ENCODE measurements at regions not wholly inside any gene's neighbourhood (a gene's known extent, or its start where the extent isn't known, plus 50 kb on each side); places are given as distances from the start of the nearest gene placed in this dataset.

DNA sequence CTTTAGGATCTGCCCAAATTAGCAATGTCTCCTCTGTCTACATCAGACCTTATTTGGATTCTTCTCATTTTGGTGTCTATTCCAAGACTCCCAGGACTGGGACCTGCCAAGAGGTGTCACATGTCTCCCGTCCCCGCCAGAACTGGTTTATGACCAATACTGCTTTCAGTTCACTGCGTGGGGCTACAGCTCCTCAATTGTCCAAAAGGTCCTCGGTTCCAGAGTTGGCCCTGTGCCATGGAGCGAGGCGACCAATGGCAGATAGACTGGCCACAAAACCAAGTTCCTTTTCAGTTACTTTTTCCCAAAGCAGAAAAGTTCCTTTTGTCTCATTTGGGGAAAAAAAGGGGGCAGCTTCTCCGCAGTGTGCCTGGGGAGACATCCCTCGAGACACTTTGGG, 144.1 kb upstream of the ZNF236 start:
- TF ChIP-seq, protein P1, sequence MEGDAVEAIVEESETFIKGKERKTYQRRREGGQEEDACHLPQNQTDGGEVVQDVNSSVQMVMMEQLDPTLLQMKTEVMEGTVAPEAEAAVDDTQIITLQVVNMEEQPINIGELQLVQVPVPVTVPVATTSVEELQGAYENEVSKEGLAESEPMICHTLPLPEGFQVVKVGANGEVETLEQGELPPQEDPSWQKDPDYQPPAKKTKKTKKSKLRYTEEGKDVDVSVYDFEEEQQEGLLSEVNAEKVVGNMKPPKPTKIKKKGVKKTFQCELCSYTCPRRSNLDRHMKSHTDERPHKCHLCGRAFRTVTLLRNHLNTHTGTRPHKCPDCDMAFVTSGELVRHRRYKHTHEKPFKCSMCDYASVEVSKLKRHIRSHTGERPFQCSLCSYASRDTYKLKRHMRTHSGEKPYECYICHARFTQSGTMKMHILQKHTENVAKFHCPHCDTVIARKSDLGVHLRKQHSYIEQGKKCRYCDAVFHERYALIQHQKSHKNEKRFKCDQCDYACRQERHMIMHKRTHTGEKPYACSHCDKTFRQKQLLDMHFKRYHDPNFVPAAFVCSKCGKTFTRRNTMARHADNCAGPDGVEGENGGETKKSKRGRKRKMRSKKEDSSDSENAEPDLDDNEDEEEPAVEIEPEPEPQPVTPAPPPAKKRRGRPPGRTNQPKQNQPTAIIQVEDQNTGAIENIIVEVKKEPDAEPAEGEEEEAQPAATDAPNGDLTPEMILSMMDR (IDR thresholded peaks at IDR 0.05; ENCODE audit: insufficient read depth, low read length, severe bottlenecking), result no peak
- FAIRE-seq, result no peak

GRCh38 chr18:76674596-76674995, 147.8 kb upstream of the ZNF236 start:
- no peaks in the 10 kb centered on the region for H3K36me3 ChIP-seq (ENCODE audit: control insufficient read depth, insufficient read depth, low read length)
- FAIRE-seq, result peak; percentile 64
- DNase-seq (ENCODE audit: low read depth), result no peak
- TF ChIP-seq, protein P1 (IDR thresholded peaks at IDR 0.05; ENCODE audit: insufficient read depth, low read length, severe bottlenecking), result no peak
- no peak overlapping the region for H3K4me3 ChIP-seq (ENCODE audit: low read depth, low read length)
- H3K27me3 ChIP-seq (ENCODE audit: control insufficient read depth, insufficient read depth, low read length), result peaks cover 4% of the 10 kb centered on the region

More for the DNA sequence above, 144.1 kb upstream of the ZNF236 start:
- H3K4me3 ChIP-seq (ENCODE audit: low read depth, low read length), result no peak overlapping the region
- H3K27me3 ChIP-seq (ENCODE audit: control insufficient read depth, insufficient read depth, low read length), result peaks cover 4% of the 10 kb centered on the region
- H3K36me3 ChIP-seq (ENCODE audit: control insufficient read depth, insufficient read depth, low read length), result no peaks in the 10 kb centered on the region
- DNase-seq (ENCODE audit: low read depth), result no peak

GRCh38 chr18:76673281-76674185, 148.8 kb upstream of the ZNF236 start:
- Histone ChIP-seq H3K4me3 (ENCODE audit: low read depth, low read length) (no peak overlapping the region), H3K36me3 (ENCODE audit: control insufficient read depth, insufficient read depth, low read length) (no peaks in the 10 kb centered on the region), H3K27me3 (ENCODE audit: control insufficient read depth, insufficient read depth, low read length) (peaks cover 4% of the 10 kb centered on the region)
- DNase-seq (ENCODE audit: low read depth) (no peak), FAIRE-seq (peak; percentile 73)
- TF ChIP-seq, protein P1 (IDR thresholded peaks at IDR 0.05; ENCODE audit: insufficient read depth, low read length, severe bottlenecking), result no peak

DNA sequence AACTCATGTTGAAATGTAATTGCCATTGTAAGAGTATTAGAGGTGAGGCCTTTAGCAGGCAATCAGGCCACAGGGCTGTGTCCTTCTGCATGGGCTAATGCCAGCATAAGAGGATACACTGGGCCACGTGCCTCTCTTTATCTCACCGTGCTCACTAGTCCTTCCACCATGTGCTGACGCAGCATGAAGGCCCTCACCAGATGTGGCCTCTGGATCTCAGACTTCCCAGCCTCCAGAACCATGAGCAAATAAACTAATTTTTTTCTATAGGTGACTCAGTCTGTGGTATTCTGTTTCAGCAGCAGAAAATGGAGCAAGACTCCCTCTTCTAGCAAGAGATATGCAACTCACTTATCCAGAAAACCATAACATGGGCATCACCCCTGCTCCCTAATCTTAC, 149.7 kb upstream of the ZNF236 start:
- no peak for FAIRE-seq
- Histone ChIP-seq H3K36me3 (ENCODE audit: control insufficient read depth, insufficient read depth, low read length) (no peaks in the 10 kb centered on the region), H3K27me3 (ENCODE audit: control insufficient read depth, insufficient read depth, low read length) (no peaks in the 10 kb centered on the region), H3K4me3 (ENCODE audit: low read depth, low read length) (no peak overlapping the region)
- DNase-seq (ENCODE audit: low read depth), result peak; percentile 41
- TF ChIP-seq, protein P1 (IDR thresholded peaks at IDR 0.05; ENCODE audit: insufficient read depth, low read length, severe bottlenecking), result no peak

DNA sequence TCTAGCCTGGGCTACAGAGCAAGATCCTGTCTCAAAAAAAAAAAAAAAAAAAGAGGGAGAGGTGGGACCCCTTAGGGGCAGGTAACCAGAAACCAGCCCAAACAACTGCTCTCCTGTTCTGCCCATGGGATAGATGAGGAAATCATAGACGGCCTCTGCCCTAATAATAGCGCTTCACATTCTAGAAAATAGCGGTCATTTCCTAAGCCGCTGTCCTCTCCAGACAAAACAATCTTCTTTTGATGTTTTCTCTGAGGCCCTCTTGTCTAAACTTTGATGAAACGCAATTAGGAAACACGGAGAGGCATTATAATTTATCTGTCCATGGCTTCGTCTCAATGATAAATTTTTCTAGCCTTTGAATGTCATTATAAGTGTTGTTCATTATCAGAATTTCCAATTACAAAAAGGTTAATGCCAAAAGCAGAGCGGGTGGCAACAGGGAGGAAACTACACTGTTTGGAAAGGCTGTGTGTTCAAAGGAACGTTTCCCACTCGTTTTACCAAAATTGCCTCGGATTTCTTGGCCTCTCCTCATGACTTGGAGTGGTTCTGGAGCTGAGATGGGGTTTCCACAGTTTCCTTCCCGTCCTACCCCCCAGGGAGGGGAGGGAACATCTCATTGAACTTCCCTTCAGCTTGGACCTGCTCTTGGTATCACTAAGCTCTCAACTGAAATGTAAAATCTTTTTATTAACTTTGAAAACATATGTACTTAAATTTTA, 151.6 kb upstream of the ZNF236 start:
- H3K4me3 ChIP-seq (ENCODE audit: low read depth, low read length), result no peak overlapping the region
- FAIRE-seq (no peak), DNase-seq (ENCODE audit: low read depth) (no peak)
- no peaks in the 10 kb centered on the region for H3K27me3 ChIP-seq (ENCODE audit: control insufficient read depth, insufficient read depth, low read length)
- TF ChIP-seq, protein P1 (IDR thresholded peaks at IDR 0.05; ENCODE audit: insufficient read depth, low read length, severe bottlenecking), result no peak
- no peaks in the 10 kb centered on the region for H3K36me3 ChIP-seq (ENCODE audit: control insufficient read depth, insufficient read depth, low read length)
